SK-N-SH treated with all-trans-retinoic acid at 6 μM for 48 hours (cell line): ENCODE measurements at regions not wholly inside any gene's neighbourhood (a gene's known extent, or its start where the extent isn't known, plus 50 kb on each side); places are given as distances from the start of the nearest gene placed in this dataset.

Source experiments
- ARNTL ChIP-seq: fragments of 450-650 bp; formaldehyde crosslinking; IDR thresholded peaks from 2 replicates; pipeline ENCODE4 v1.5.0; 2020; ENCODE audit warnings: low read depth, mild to moderate bottlenecking, moderate library complexity, borderline replicate concordance
- BACH2 ChIP-seq: fragments of 250-450 bp; sonication (Bioruptor Pico); IDR thresholded peaks from 2 replicates; pipeline ENCODE4 v1.9.0; 2021; ENCODE audit warnings: mild to moderate bottlenecking, borderline replicate concordance
- ESRRG ChIP-seq: fragments of 250-450 bp; sonication (Bioruptor Pico); IDR thresholded peaks from 2 replicates; pipeline ENCODE4 v1.6.1; 2021; ENCODE audit warnings: mild to moderate bottlenecking
- POU6F1 ChIP-seq: fragments of 250-450 bp; sonication (Bioruptor Pico); IDR thresholded peaks from 2 replicates; pipeline ENCODE4 v1.8.0; 2021; ENCODE audit warnings: low read depth, mild to moderate bottlenecking, moderate library complexity, borderline replicate concordance
- RARB ChIP-seq: fragments of 250-450 bp; sonication (Bioruptor Pico); IDR thresholded peaks from 2 replicates; pipeline ENCODE4 v1.8.0; 2021; ENCODE audit warnings: mild to moderate bottlenecking, moderate library complexity
- SNAI2 ChIP-seq: fragments of 250-450 bp; sonication (Bioruptor Pico); IDR thresholded peaks from 2 replicates; pipeline ENCODE4 v1.5.0; 2020; ENCODE audit warnings: mild to moderate bottlenecking, moderate library complexity
- ZFP30 ChIP-seq: fragments of 450-650 bp; formaldehyde crosslinking; IDR thresholded peaks from 2 replicates; pipeline ENCODE4 v1.5.0; 2022; ENCODE audit warnings: mild to moderate bottlenecking, moderate library complexity
- ZNF70 ChIP-seq: fragments of 450-650 bp; formaldehyde crosslinking; IDR thresholded peaks from 2 replicates; pipeline ENCODE4 v1.5.0; 2020; ENCODE audit warnings: mild to moderate bottlenecking, moderate library complexity
- ZNF8 ChIP-seq: fragments of 450-650 bp; formaldehyde crosslinking; IDR thresholded peaks from 2 replicates; pipeline ENCODE4 v1.5.0; 2020; ENCODE audit warnings: mild to moderate bottlenecking, moderate library complexity
- TF ChIP-seq, protein P1 (sequence below): fragments of 250-450 bp; sonication (Bioruptor Pico); IDR thresholded peaks from 2 replicates; pipeline ENCODE4 v1.8.0; 2020; ENCODE audit warnings: mild to moderate bottlenecking, moderate library complexity, borderline replicate concordance
- TF ChIP-seq, protein P2 (sequence below): fragments of 250-450 bp; sonication (Bioruptor Pico); IDR thresholded peaks from 2 replicates; pipeline ENCODE4 v1.5.0; 2020; ENCODE audit warnings: mild to moderate bottlenecking, moderate library complexity

GRCh38 chr3:34534013-34534412 is 735.6 kb downstream of the PDCD6IP start:
- TF ChIP-seq, protein P1, sequence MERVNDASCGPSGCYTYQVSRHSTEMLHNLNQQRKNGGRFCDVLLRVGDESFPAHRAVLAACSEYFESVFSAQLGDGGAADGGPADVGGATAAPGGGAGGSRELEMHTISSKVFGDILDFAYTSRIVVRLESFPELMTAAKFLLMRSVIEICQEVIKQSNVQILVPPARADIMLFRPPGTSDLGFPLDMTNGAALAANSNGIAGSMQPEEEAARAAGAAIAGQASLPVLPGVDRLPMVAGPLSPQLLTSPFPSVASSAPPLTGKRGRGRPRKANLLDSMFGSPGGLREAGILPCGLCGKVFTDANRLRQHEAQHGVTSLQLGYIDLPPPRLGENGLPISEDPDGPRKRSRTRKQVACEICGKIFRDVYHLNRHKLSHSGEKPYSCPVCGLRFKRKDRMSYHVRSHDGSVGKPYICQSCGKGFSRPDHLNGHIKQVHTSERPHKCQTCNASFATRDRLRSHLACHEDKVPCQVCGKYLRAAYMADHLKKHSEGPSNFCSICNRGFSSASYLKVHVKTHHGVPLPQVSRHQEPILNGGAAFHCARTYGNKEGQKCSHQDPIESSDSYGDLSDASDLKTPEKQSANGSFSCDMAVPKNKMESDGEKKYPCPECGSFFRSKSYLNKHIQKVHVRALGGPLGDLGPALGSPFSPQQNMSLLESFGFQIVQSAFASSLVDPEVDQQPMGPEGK (CRISPR knock-in tag), result no peak
- TF ChIP-seq BACH2 (no peak), POU6F1 (no peak), ZFP30 (CRISPR knock-in tag) (no peak), RARB (CRISPR knock-in tag) (no peak), ARNTL (no peak), ZNF70 (no peak), ESRRG (CRISPR knock-in tag) (no peak), ZNF8 (CRISPR knock-in tag) (no peak), SNAI2 (CRISPR knock-in tag) (no peak)
- TF ChIP-seq, protein P2, sequence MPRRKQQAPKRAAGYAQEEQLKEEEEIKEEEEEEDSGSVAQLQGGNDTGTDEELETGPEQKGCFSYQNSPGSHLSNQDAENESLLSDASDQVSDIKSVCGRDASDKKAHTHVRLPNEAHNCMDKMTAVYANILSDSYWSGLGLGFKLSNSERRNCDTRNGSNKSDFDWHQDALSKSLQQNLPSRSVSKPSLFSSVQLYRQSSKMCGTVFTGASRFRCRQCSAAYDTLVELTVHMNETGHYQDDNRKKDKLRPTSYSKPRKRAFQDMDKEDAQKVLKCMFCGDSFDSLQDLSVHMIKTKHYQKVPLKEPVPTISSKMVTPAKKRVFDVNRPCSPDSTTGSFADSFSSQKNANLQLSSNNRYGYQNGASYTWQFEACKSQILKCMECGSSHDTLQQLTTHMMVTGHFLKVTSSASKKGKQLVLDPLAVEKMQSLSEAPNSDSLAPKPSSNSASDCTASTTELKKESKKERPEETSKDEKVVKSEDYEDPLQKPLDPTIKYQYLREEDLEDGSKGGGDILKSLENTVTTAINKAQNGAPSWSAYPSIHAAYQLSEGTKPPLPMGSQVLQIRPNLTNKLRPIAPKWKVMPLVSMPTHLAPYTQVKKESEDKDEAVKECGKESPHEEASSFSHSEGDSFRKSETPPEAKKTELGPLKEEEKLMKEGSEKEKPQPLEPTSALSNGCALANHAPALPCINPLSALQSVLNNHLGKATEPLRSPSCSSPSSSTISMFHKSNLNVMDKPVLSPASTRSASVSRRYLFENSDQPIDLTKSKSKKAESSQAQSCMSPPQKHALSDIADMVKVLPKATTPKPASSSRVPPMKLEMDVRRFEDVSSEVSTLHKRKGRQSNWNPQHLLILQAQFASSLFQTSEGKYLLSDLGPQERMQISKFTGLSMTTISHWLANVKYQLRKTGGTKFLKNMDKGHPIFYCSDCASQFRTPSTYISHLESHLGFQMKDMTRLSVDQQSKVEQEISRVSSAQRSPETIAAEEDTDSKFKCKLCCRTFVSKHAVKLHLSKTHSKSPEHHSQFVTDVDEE (CRISPR knock-in tag), result no peak
